NCI-H146 treated with DMSO at 0.1 percent for 48 hours (cell line): ENCODE measurements at regions not wholly inside any gene's neighbourhood (a gene's known extent, or its start where the extent isn't known, plus 50 kb on each side); places are given as distances from the start of the nearest gene placed in this dataset.
"Not testable (repeated sequence)": the region's sequence is repeated elsewhere in the genome, so short reads cannot be mapped to it uniquely, and the experiment has no call there.

Experiments
- DNase-seq: peaks from one replicate; lab custom pipeline; 2025; ENCODE audit not compliant: unreplicated experiment; lab: John Stamatoyannopoulos, UW

GRCh38 chr12:27133022-27133590 lies 50.7 kb upstream of the C12orf71 start:
- DNase-seq, result no peak

GRCh38 chr12:27140478-27140969 lies 58.1 kb upstream of the C12orf71 start:
- no peak for DNase-seq

DNA sequence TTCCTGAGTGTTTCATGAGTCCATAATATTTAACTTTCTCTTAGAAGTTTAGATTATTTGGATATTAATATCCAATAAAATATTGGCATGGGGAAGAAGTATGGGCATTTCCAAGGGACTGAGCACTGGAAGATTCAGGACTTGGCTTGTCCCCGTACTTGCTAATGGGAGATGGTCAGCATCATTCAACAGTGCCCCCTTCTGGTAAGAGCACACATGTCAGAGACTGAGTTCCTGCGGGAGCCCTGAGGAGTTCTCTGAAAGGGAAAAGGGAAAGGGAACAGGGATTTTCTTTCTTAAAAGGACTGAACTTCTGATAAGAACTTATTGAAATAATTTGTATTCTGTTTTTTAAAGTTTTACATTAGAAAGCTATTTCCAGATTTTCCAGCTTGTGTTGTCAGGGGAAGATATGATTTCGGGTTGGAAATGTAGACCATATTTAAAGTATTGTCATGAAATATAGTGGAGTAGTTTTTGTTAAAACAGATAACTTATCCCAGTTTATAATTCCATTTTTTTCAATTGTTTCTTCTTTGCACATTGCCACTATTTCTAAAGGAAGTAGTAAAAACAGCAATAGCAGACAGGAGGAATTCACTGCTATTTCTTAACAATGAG lies 59.8 kb upstream of the C12orf71 start:
- DNase-seq, result peak; percentile 72

DNA sequence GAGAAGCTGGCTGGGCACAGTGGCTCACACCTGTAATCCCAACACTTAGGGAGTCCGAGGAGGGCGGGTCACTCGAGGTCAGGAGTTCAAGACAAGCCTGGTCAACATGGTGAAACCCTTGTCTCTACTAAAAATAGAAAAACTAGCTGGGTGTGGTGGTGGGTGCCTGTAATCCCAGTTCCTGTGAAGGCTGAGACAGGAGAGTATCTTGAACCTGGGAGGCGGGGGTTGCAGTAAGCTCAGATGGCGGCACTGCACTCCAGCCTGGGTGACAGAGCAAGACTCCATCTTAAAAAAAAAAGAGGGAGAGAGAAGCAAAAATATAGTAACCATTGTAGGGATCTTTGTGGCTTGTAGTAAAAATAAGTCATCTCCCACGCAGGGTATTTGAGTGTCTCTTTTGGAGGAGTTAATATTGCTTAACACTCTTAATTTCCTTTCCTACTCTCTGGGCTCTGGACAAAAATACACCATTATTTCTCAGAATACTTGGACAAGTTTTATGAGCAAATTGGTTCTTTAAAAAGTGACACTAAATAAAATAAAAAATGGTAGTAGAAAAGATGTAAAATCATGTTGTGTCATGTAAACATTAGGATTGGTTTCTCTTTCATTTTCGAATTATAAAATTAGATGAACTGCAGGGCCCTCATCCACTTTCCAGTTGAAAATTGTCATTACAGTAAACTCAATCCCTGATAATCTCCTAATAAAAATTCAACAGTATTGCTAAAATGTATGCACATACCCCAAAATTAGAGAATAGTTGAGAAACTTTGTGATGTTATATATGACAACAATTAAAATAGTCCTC lies 61.1 kb upstream of the C12orf71 start:
- no peak for DNase-seq

GRCh38 chr12:27145725-27146124 lies 63.3 kb upstream of the C12orf71 start:
- not testable (repeated sequence) for DNase-seq

DNA sequence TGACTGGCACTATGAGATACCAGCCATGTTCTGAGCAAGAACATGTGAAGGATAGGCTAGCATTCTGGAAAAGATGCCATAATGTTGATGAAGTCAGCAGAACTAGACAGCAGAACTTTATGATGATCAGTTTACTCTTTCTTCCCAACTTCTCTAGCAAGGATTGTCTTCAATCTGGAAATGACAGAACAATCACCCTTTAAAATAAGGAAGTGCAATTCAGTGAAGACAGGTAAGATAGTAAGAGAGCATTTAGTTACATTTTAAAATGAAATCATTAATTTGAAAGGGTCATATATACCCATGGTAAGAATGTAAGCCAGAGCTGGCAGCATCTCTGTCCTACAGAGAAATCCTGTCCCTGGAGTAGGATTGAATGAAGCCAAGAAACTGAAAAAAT lies 66.0 kb upstream of the C12orf71 start:
- DNase-seq, result no peak

DNA sequence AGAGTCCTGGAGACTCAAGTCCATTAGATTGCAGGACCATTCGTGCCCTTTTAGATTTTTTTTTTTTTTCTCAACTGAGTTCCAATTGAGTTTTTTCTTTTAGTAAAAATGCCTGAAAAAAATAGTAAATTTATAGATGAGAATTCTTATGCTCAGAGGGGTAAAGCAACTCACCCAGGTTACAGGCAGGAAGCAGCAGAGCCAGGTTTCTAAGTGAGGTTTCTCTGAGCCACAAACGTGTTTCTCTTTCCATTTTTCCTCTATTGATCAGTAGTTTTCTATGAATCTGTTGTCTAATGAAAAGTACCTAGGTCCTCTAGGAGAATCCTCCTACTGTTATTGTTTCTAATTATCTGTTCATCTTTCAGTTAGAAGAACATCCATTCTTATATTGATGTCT lies 66.4 kb upstream of the C12orf71 start:
- DNase-seq, result no peak

DNA sequence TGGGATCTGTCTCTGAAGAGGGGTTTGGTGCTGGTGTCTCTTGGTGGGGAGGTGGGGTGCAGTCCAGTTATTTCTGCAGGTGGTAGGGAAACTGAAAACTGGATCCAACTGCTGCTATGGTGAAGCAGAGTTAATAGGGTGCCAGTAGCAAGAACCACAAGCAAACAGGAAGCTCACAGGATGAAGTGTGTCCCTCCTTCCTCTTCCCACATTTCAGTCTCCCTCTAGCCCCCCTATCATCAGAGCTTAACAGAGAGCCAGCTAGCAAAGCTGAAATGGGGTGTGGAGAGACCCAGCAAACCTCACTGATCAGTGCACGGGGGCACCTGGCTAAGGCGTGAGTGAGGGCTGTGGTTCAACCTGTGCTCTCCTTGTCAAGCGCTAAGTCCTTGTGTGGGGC lies 69.1 kb upstream of the C12orf71 start:
- no peak for DNase-seq

DNA sequence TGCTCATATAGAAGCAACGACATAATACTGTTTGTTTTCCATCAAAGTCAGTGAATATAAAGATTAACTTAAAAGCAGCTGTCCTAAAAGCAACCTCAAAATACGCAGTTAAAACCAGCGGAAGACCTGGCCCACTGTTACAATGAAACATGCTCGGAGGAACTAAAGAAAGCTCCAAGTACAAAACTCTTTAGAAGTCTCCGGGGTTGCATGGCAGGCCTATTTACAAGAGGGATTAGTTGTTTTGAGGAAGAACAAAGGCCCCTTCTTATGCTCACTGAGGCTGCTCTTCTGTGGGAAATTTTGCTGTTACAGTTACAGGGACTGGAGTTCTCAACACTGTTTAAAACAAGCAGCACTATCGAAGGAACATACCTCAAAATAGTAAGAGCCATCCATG lies 75.9 kb upstream of the C12orf71 start:
- no peak for DNase-seq

DNA sequence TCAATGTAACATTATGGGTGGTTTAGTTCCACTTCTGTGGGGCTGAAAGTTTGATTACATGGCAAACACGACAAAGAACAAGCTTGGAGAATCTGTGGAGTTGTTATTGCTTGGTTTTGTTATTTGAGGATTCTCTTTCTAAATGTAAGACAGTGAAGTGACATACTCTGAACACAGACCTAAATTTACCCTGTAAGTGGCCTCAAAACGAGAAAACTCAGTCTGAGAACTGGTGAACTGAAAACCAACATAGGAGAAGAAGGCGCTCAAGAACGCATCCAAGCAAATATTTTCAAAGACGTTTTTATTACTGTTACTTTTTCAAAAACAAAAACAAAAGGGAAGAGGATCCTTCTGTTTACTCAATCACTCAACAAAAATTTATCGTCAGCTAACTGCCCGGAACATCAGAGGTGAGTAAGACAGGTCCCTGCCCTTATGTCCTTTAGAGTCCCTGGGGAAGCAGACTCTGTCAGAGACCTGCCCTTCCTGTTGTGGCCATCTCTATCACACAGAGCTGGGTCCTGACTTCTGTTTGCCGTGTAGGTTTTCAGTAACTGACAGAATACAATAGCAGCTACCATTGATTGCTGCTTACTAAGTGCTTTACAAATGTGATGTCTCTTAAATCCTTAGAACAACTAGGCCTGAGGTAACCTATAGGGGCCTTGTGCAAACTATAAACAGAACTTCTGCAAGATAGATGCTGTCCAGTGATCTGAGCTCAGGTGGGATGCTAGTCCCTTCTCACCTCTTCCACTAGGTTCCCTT lies 79.3 kb upstream of the C12orf71 start:
- no peak for DNase-seq

GRCh38 chr12:27162229-27162537 lies 79.8 kb upstream of the C12orf71 start:
- DNase-seq, result no peak

DNA sequence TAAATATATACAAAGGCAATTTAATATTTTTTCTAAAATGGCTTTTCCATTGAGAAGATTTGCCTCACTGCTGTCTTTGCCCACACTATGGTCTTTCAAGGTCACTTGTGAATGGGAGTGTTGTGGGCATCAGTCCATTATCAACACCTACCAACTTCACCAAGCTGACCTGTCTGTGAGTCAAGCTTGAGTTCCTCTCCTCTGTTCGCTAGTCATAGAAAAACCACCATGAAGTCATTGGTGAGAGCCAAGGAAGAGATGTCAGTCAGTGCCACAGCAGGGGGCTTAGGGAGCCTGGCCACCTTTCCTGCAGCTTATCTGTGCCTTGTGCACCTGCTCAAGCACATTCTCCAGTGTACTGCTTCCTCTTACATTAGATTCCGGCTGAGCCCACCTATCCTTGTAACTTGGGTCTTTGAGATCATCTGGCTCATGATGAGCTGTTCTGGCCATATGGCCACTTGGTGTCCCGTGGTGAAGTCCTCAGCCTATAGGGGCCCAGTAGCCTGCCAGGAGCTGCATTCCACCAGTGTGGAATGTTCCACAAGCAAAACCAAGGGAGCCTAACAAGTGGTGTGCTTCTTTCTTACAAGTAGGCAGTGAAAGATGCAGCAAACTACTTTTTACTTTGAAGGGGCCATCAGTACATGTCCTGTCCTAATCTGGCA lies 80.8 kb upstream of the C12orf71 start:
- DNase-seq, result no peak

- no peak for DNase-seq
Observed at GRCh38 chr12:27163894-27164293, 80.2 kb upstream of the STK38L start.

DNA sequence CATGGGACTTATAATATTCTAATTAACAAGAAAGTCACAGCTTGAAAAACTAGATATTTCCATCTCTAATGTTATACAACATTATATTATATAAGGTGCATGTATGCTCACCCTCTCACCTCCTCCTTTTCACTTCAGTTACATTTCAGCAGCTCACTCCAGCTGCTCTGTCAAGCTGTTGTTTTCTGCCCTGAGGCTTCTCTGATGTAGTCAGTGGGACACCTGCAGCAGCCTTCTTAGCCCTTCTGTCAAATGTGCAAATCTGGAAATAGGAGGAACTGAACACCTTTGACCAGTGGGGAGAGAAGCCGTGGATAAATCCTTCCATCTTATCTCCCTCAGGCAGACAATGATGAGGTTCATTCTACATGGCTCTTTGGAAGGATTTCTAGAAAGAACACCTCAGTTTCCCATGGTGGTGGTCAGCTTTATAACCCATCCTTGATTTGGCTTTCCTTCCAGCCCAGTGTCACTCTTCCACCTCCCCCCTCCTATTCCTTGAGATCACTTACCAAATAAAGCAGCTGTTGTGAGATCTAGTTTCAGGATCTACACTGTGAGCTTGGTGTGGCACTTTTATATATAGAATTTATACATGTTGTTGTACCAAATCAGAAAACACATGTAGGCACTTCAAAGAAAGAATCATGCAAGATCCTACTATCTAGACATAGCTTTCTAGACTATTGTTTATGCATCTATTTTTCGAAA lies 79.6 kb upstream of the STK38L start:
- DNase-seq, result no peak

DNA sequence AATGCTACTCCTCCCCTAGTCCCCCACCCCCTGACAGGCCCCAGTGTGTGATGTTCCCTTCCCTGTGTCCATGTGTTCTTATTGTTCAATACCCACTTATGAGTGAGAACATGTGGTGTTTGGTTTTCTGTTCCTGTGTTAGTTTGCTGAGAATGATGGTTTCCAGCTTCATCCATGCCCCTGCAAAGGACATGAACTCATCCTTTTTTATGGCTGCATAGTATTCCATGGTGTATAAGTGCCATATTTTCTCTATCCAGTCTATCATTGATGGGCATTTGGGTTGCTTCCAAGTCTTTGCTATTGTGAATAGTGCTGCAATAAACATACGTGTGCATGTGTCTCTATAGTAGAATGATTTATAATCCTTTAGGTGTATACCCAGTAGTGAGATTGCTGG lies 78.1 kb upstream of the STK38L start:
- DNase-seq, result not testable (repeated sequence)

DNA sequence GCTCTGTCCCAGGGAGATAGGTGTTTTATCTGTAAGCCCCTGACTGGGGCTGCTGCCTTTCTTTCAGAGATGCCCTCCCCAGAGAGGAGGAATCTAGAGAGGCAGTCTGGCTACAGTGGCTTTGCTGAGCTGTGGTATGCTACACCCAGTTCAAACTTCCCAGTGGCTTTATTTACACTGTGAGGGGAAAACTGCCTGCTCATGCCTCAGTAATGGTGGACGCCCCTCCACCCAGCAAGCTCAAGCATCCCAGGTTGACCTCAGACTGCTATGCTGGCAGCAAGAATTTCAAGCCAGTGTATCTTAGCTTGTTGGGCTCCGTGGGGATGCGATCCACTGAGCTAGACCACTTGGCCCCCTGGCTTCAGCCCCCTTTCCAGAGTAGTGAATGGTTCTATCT lies 72.6 kb upstream of the STK38L start:
- DNase-seq, result not testable (repeated sequence)

DNA sequence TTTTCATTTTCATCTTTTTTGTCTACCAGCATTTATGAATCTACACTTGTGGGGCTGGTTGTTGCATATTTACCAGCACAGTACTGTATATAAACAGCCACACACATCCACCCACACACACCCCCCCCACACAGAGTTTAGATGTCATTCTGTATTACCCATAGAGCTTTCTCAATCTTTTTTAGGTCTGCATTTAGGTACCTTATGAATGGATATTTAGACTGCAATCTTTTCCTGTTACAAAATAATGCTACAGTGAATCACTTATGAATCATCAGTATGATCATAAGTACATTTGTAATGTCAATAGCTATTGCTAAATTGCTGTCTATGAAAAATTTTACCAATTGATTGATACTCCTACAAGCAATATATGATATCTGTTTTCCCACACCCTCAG lies 67.3 kb upstream of the STK38L start:
- DNase-seq, result no peak

DNA sequence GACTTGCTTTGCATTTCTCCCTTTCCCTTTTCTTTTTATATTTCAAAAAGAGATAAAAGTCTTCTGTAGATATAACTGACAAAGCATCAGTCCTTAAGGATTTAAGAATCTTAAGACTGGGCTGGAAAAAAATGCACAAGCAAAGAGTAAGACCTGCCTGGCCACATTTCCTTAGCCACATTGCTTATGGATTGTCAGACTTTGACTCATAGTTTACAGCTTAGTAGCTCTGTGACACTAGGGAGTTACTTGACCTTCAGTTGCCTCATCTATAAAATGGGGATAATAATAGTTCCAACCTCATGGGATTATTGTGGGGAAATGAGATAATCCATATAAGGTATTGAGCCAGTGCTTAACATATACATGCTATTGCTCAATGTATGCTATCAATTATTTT lies 66.4 kb upstream of the STK38L start:
- no peak for DNase-seq

DNA sequence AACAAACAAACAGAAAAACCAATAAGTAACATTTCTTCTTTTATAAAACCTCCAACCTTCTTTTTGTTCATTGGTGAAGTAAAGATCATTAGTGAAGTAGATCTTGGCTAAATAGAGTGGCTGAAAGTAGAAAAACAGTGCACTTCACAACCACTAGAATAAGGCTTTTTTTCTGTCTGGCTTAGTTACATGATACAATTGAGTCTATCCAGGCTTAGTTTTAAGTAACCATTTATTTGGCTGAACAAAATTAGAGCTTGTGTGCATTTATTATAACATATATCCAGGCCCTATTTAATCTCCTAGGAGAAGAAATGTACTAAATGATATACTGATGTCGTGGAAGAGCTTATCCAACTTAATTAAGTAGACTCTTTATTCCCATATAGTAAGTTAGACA lies 65.8 kb upstream of the STK38L start:
- DNase-seq, result no peak

- DNase-seq, result no peak
Observed at GRCh38 chr12:27178723-27179399, 65.2 kb upstream of the STK38L start.
